ENCODE measurements at regions not wholly inside any gene's neighbourhood (a gene's known extent, or its start where the extent isn't known, plus 50 kb on each side); places are given as distances from the start of the nearest gene placed in this dataset.
"Not testable (repeated sequence)": the region's sequence is repeated elsewhere in the genome, so short reads cannot be mapped to it uniquely, and the experiment has no call there.

GRCh38 chr3:11711876-11712275 is 68.2 kb upstream of the VGLL4 start:
- DNase-seq: no peak

- DNase-seq: no peak
Observed at GRCh38 chr3:11709782-11710181, 66.1 kb upstream of the VGLL4 start.

- not testable (repeated sequence) for DNase-seq
Observed at GRCh38 chr3:11707084-11707483, 63.4 kb upstream of the VGLL4 start.

- DNase-seq: no peak
Observed at GRCh38 chr3:11706604-11707003, 62.9 kb upstream of the VGLL4 start.

- DNase-seq: peak in 1 of 2 experiments; percentile 29
Observed at GRCh38 chr3:11705049-11705448, 61.3 kb upstream of the VGLL4 start.

GRCh38 chr3:11703146-11703545 is 59.4 kb upstream of the VGLL4 start:
- DNase-seq: no peak

GRCh38 chr3:11699083-11699427 is 55.3 kb upstream of the VGLL4 start:
- DNase-seq: no peak

- no peak for DNase-seq
Observed at GRCh38 chr3:11698326-11699082, 54.8 kb upstream of the VGLL4 start.

- no peak for DNase-seq
Observed at GRCh38 chr3:11697701-11698100, 54.0 kb upstream of the VGLL4 start.

- DNase-seq: no peak
Observed at GRCh38 chr3:11696054-11696453, 52.3 kb upstream of the VGLL4 start.
